Hepatocyte (in vitro differentiated cells): ENCODE measurements at regions not wholly inside any gene's neighbourhood (a gene's known extent, or its start where the extent isn't known, plus 50 kb on each side); places are given as distances from the start of the nearest gene placed in this dataset.
"Not testable (repeated sequence)": the region's sequence is repeated elsewhere in the genome, so short reads cannot be mapped to it uniquely, and the experiment has no call there.

Source experiments
- EZH2 ChIP-seq: fragments of 200-600 bp; sonication (generic); IDR thresholded peaks from 2 replicates; pipeline ENCODE4 v1.6.1; 2016; ENCODE audit warnings: antibody characterized with exemption, mild to moderate bottlenecking, borderline replicate concordance
- EZH2phosphoT487 ChIP-seq: fragments of 200-600 bp; sonication (generic); IDR thresholded peaks from one replicate; pipeline ENCODE4 v1.6.1; 2018; ENCODE audit warnings: antibody characterized with exemption, mild to moderate bottlenecking, low read depth, moderate library complexity; ENCODE audit not compliant: unreplicated experiment, severe bottlenecking
- TF ChIP-seq, protein P1 (sequence below): fragments of 200-600 bp; sonication (generic); IDR thresholded peaks from 2 replicates; pipeline ENCODE4 v1.5.1; 2016; ENCODE audit warnings: antibody characterized with exemption, mild to moderate bottlenecking; ENCODE audit not compliant: poor library complexity

GRCh38 chr2:87582152-87582551 is 165.7 kb upstream of the PLGLB2 start:
- TF ChIP-seq, protein P1, sequence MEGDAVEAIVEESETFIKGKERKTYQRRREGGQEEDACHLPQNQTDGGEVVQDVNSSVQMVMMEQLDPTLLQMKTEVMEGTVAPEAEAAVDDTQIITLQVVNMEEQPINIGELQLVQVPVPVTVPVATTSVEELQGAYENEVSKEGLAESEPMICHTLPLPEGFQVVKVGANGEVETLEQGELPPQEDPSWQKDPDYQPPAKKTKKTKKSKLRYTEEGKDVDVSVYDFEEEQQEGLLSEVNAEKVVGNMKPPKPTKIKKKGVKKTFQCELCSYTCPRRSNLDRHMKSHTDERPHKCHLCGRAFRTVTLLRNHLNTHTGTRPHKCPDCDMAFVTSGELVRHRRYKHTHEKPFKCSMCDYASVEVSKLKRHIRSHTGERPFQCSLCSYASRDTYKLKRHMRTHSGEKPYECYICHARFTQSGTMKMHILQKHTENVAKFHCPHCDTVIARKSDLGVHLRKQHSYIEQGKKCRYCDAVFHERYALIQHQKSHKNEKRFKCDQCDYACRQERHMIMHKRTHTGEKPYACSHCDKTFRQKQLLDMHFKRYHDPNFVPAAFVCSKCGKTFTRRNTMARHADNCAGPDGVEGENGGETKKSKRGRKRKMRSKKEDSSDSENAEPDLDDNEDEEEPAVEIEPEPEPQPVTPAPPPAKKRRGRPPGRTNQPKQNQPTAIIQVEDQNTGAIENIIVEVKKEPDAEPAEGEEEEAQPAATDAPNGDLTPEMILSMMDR: not testable (repeated sequence)
- TF ChIP-seq EZH2, EZH2phosphoT487: not testable (repeated sequence)
